Endodermal cell (in vitro differentiated cells): ENCODE measurements at regions not wholly inside any gene's neighbourhood (a gene's known extent, or its start where the extent isn't known, plus 50 kb on each side); places are given as distances from the start of the nearest gene placed in this dataset.

ENCODE experiments used
- DNase-seq: peaks from one replicate; pipeline ENCODE4 v3.0.0-alpha.2; 2017
- H3K27ac ChIP-seq: 2 replicates; pipeline ENCODE4 v1.5.1; 2013; ENCODE audit warnings: mild to moderate bottlenecking, low read depth, low read length, moderate library complexity
- H3K27me3 ChIP-seq: 2 replicates; pipeline ENCODE4 v1.6.1; 2013; ENCODE audit warnings: mild to moderate bottlenecking, low read length, moderate library complexity; ENCODE audit not compliant: insufficient read depth, control insufficient read depth, poor library complexity, severe bottlenecking
- H3K36me3 ChIP-seq: 2 replicates; pipeline ENCODE4 v1.7.0; 2013; ENCODE audit warnings: mild to moderate bottlenecking, low read length, moderate library complexity; ENCODE audit not compliant: control insufficient read depth, insufficient read depth
- H3K4me1 ChIP-seq: one replicate; pipeline ENCODE4 v1.7.0; 2013; ENCODE audit warnings: low read length; ENCODE audit not compliant: control insufficient read depth, insufficient read depth
- H3K4me3 ChIP-seq: 2 replicates; pipeline ENCODE4 v1.5.1; 2013; ENCODE audit warnings: mild to moderate bottlenecking, low read length, moderate library complexity
- H3K9ac ChIP-seq: 2 replicates; pipeline ENCODE4 v1.6.1; 2013; ENCODE audit warnings: mild to moderate bottlenecking, low read length, moderate library complexity; ENCODE audit not compliant: poor library complexity, severe bottlenecking; ENCODE audit errors: extremely low read depth
- H3K9me3 ChIP-seq: 2 replicates; pipeline ENCODE4 v1.6.1; 2013; ENCODE audit warnings: mild to moderate bottlenecking, low read length, moderate library complexity; ENCODE audit not compliant: control insufficient read depth
- H3K27ac Mint-ChIP-seq: 2 replicates; pipeline ENCODE4 v1.8.0; 2020; ENCODE audit warnings: mixed read lengths
- H3K27me3 Mint-ChIP-seq: 2 replicates; pipeline ENCODE4 v1.8.0; 2021; ENCODE audit warnings: mild to moderate bottlenecking, mixed read lengths; ENCODE audit not compliant: insufficient read depth
- H3K36me3 Mint-ChIP-seq: 2 replicates; pipeline ENCODE4 v1.8.0; 2020; ENCODE audit warnings: low read depth, mixed read lengths
- H3K4me1 Mint-ChIP-seq: 2 replicates; pipeline ENCODE4 v1.8.0; 2020; ENCODE audit warnings: mixed read lengths
- H3K4me3 Mint-ChIP-seq: 2 replicates; pipeline ENCODE4 v1.8.0; 2020; ENCODE audit warnings: mild to moderate bottlenecking, moderate library complexity, mixed read lengths
- H3K9me3 Mint-ChIP-seq: 2 replicates; pipeline ENCODE4 v1.8.0; 2020; ENCODE audit warnings: mild to moderate bottlenecking, mixed read lengths
- WGBS, 2 experiments: methylation state at CpG; one replicate each; pipeline versions ENCODE4 v1.1.5 to v1.1.7; 2013; ENCODE audit warnings: missing lambda C conversion rate in 2 of 2, mixed read lengths in 1 of 2; ENCODE audit not compliant: insufficient coverage in 1 of 2, insufficient read length in 1 of 2; 5-methylcytosine and 5-hydroxymethylcytosine counted together
- TF ChIP-seq, protein P1 (sequence below): fragments of 200-600 bp; sonication (generic); conservative IDR thresholded peaks from 2 replicates; pipeline ENCODE4 v1.5.0; 2021; ENCODE audit warnings: antibody characterized with exemption, mild to moderate bottlenecking

DNA sequence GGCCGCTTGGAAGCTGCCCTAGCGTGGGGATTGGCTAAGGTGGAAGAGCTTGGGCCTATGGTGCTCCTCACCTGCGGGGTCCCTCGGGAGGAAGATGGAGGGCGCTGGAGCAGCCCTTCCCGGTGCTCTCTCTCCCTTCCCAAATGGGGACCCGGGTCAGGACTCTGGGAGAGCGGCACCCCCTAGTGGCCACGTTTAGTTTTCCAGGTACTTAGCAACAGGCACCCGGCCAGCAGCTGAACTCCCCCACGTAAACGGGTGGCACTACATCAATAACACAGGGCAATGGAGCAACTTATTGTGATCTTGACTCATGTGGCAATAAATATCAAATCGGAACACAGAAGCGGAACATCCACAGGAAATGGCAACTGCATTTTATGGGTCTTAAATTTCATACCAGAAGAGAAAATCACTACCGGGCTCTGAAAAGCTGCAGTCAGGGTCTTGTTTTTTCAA lies 316.6 kb downstream of the AGTPBP1 start:
- H3K4me1 Mint-ChIP-seq, result peaks cover 8% of the 10 kb centered on the region
- no peak overlapping the region for H3K27ac Mint-ChIP-seq
- 28 to 32% methylated on average over 5 to 15 of the region's 15 CpGs for WGBS, 2 experiments
- Histone ChIP-seq H3K36me3 (no peaks in the 10 kb centered on the region), H3K9me3 (peaks cover 4% of the 10 kb centered on the region), H3K27ac (no peak overlapping the region), H3K27me3 (no peaks in the 10 kb centered on the region), H3K4me3 (no peak overlapping the region), H3K4me1 (no peaks in the 10 kb centered on the region), H3K9ac (no peak overlapping the region)
- peaks cover 2% of the 10 kb centered on the region for H3K27me3 Mint-ChIP-seq
- TF ChIP-seq, protein P1, sequence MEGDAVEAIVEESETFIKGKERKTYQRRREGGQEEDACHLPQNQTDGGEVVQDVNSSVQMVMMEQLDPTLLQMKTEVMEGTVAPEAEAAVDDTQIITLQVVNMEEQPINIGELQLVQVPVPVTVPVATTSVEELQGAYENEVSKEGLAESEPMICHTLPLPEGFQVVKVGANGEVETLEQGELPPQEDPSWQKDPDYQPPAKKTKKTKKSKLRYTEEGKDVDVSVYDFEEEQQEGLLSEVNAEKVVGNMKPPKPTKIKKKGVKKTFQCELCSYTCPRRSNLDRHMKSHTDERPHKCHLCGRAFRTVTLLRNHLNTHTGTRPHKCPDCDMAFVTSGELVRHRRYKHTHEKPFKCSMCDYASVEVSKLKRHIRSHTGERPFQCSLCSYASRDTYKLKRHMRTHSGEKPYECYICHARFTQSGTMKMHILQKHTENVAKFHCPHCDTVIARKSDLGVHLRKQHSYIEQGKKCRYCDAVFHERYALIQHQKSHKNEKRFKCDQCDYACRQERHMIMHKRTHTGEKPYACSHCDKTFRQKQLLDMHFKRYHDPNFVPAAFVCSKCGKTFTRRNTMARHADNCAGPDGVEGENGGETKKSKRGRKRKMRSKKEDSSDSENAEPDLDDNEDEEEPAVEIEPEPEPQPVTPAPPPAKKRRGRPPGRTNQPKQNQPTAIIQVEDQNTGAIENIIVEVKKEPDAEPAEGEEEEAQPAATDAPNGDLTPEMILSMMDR, result peak; percentile 94
- no peaks in the 10 kb centered on the region for H3K36me3 Mint-ChIP-seq
- H3K9me3 Mint-ChIP-seq, result peaks cover 13% of the 10 kb centered on the region
- peak; percentile 98 for DNase-seq
- H3K4me3 Mint-ChIP-seq, result no peak overlapping the region

DNA sequence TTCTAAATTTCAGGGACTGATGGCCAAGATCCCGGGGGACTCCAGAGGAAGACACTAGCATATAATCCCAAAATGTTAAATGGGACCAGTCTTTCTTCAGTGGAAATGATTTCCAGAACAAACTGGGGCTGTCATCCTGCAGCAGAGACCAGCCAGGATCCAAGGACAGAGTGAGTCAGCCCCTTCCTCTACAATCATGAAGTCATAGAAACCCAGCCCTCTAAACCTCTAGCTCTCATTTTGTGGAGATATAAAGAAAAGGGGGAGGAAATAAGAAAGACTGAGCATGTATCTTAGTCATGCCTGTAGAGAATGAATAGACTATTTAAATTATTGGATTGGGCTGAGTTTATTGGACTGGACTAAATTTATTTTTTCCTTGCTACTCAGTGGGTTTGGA lies 318.3 kb downstream of the AGTPBP1 start:
- 84 to 100% methylated on average over 1 of the region's 1 CpG for WGBS, 2 experiments

DNA sequence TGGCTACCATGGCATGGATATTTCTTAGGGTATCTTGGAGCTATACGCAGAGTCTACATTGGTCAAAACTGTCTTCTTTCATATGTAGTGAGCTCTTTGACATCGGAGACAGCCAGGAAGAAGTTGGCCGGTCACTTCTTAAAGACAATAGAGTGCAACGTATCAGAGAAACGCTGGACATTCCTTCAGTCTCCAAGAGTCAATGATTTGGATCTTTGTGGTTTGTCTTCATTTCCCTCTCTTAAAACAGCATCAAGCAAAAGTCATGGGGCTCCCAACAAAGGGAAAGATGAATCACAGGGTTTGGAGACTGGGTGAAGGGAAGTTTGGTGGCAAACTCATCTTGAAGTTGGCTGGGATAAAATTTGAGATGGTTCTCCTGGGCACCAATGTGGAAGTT lies 320.1 kb downstream of the AGTPBP1 start:
- Mint-ChIP-seq H3K36me3 (no peaks in the 10 kb centered on the region), H3K4me1 (peaks cover 1% of the 10 kb centered on the region), H3K4me3 (no peak overlapping the region), H3K27ac (no peak overlapping the region), H3K27me3 (peaks cover 2% of the 10 kb centered on the region), H3K9me3 (peaks cover 13% of the 10 kb centered on the region)
- Histone ChIP-seq H3K4me1 (no peaks in the 10 kb centered on the region), H3K9me3 (peaks cover 4% of the 10 kb centered on the region), H3K9ac (no peak overlapping the region), H3K27ac (peak overlapping the region; percentile 65), H3K36me3 (no peaks in the 10 kb centered on the region), H3K27me3 (no peaks in the 10 kb centered on the region), H3K4me3 (no peak overlapping the region)
- no peak for DNase-seq
- WGBS, 2 experiments, result 91 to 93% methylated on average over 5 of the region's 5 CpGs
- TF ChIP-seq, protein P1, result no peak

More for the DNA sequence above, 318.3 kb downstream of the AGTPBP1 start:
- TF ChIP-seq, protein P1, result no peak
- H3K9me3 ChIP-seq, result peaks cover 4% of the 10 kb centered on the region
- Mint-ChIP-seq H3K36me3 (no peaks in the 10 kb centered on the region), H3K9me3 (peaks cover 13% of the 10 kb centered on the region), H3K27ac (no peak overlapping the region), H3K27me3 (peaks cover 2% of the 10 kb centered on the region), H3K4me1 (peaks cover 1% of the 10 kb centered on the region), H3K4me3 (no peak overlapping the region)
- H3K4me1 ChIP-seq, result no peaks in the 10 kb centered on the region
- DNase-seq, result no peak
- no peak overlapping the region for H3K4me3 ChIP-seq
- no peak overlapping the region for H3K9ac ChIP-seq
- H3K27me3 ChIP-seq, result no peaks in the 10 kb centered on the region
- no peak overlapping the region for H3K27ac ChIP-seq
- no peaks in the 10 kb centered on the region for H3K36me3 ChIP-seq
